Neural progenitor cell (in vitro differentiated cells): ENCODE measurements at regions not wholly inside any gene's neighbourhood (a gene's known extent, or its start where the extent isn't known, plus 50 kb on each side); places are given as distances from the start of the nearest gene placed in this dataset.

ENCODE experiments used
- EZH2 ChIP-seq: fragments of 200-600 bp; sonication (generic); IDR thresholded peaks from 2 replicates; pipeline ENCODE4 v1.6.1; 2017; ENCODE audit warnings: antibody characterized with exemption, mild to moderate bottlenecking, moderate library complexity
- TF ChIP-seq, protein P1 (sequence below): fragments of 200-600 bp; sonication (generic); IDR thresholded peaks from 2 replicates; pipeline ENCODE4 v1.5.1; 2017; ENCODE audit warnings: antibody characterized with exemption, mild to moderate bottlenecking

DNA sequence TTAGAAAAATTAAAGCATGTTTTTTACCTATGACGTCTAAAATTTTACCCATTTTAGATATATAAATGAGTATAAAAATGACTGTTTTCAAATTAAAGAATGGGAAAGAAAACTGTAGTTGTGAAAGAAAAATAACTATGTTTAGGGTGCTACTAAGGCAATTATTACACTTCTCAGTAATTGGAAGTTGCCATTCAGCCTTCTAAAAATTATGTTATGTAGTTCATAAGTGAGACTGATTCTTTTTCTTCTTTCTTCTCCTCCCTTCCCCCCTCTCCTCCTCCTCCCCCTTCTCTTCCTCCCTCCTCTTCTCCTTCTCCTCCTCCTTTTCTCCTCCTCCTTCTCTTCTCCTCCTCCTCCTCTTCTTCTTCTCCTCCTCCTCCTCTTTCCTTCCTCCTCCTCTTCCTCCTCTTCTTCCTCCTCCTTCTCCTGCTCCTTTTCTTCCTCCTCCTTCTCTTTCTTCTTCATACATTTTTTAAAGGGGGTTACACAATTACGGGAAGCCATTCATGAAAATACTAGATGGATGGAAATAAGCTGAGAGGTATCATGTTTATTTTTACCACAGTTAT lies 223.6 kb downstream of the CETN3 start:
- TF ChIP-seq, protein P1, sequence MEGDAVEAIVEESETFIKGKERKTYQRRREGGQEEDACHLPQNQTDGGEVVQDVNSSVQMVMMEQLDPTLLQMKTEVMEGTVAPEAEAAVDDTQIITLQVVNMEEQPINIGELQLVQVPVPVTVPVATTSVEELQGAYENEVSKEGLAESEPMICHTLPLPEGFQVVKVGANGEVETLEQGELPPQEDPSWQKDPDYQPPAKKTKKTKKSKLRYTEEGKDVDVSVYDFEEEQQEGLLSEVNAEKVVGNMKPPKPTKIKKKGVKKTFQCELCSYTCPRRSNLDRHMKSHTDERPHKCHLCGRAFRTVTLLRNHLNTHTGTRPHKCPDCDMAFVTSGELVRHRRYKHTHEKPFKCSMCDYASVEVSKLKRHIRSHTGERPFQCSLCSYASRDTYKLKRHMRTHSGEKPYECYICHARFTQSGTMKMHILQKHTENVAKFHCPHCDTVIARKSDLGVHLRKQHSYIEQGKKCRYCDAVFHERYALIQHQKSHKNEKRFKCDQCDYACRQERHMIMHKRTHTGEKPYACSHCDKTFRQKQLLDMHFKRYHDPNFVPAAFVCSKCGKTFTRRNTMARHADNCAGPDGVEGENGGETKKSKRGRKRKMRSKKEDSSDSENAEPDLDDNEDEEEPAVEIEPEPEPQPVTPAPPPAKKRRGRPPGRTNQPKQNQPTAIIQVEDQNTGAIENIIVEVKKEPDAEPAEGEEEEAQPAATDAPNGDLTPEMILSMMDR = no peak
- TF ChIP-seq EZH2 = no peak
